ENCODE measurements at regions not wholly inside any gene's neighbourhood (a gene's known extent, or its start where the extent isn't known, plus 50 kb on each side); places are given as distances from the start of the nearest gene placed in this dataset.

GRCh38 chr2:146665800-146666199 is 1179.0 kb upstream of the ACVR2A start:
- H3K9me3 Mint-ChIP-seq, result no peaks in the 10 kb centered on the region
- H3K4me3 Mint-ChIP-seq, result no peak overlapping the region
- no peaks in the 10 kb centered on the region for H3K4me1 Mint-ChIP-seq (ENCODE audit: low read depth)
- H3K27me3 Mint-ChIP-seq (ENCODE audit: low read depth), result no peaks in the 10 kb centered on the region
- H3K36me3 Mint-ChIP-seq (ENCODE audit: low read depth), result no peaks in the 10 kb centered on the region
- no peak overlapping the region for H3K27ac Mint-ChIP-seq

- no peaks in the 10 kb centered on the region for H3K27me3 Mint-ChIP-seq (ENCODE audit: low read depth)
- H3K27ac Mint-ChIP-seq, result no peak overlapping the region
- H3K4me1 Mint-ChIP-seq (ENCODE audit: low read depth), result no peaks in the 10 kb centered on the region
- H3K4me3 Mint-ChIP-seq, result no peak overlapping the region
- H3K36me3 Mint-ChIP-seq (ENCODE audit: low read depth), result no peaks in the 10 kb centered on the region
- H3K9me3 Mint-ChIP-seq, result no peaks in the 10 kb centered on the region
These were observed 1183.2 kb upstream of the ACVR2A start for GRCh38 chr2:146661473-146662096.

- H3K27ac Mint-ChIP-seq, result no peak overlapping the region
- no peaks in the 10 kb centered on the region for H3K4me1 Mint-ChIP-seq (ENCODE audit: low read depth)
- H3K27me3 Mint-ChIP-seq (ENCODE audit: low read depth), result no peaks in the 10 kb centered on the region
- H3K36me3 Mint-ChIP-seq (ENCODE audit: low read depth), result no peaks in the 10 kb centered on the region
- H3K9me3 Mint-ChIP-seq, result no peaks in the 10 kb centered on the region
- H3K4me3 Mint-ChIP-seq, result no peak overlapping the region
These were observed 1184.9 kb upstream of the ACVR2A start for GRCh38 chr2:146659976-146660375.

- Mint-ChIP-seq H3K36me3 (ENCODE audit: low read depth) (no peaks in the 10 kb centered on the region), H3K27ac (no peak overlapping the region), H3K4me1 (ENCODE audit: low read depth) (no peaks in the 10 kb centered on the region), H3K4me3 (no peak overlapping the region), H3K9me3 (no peaks in the 10 kb centered on the region), H3K27me3 (ENCODE audit: low read depth) (no peaks in the 10 kb centered on the region)
These were observed 1192.5 kb upstream of the ACVR2A start for GRCh38 chr2:146652311-146652710.

- Mint-ChIP-seq H3K4me1 (ENCODE audit: low read depth) (no peaks in the 10 kb centered on the region), H3K27ac (no peak overlapping the region), H3K27me3 (ENCODE audit: low read depth) (no peaks in the 10 kb centered on the region), H3K36me3 (ENCODE audit: low read depth) (no peaks in the 10 kb centered on the region), H3K4me3 (no peak overlapping the region), H3K9me3 (no peaks in the 10 kb centered on the region)
These were observed 1193.5 kb upstream of the ACVR2A start for GRCh38 chr2:146651361-146651760.

- H3K27ac Mint-ChIP-seq, result no peak overlapping the region
- no peaks in the 10 kb centered on the region for H3K4me1 Mint-ChIP-seq (ENCODE audit: low read depth)
- H3K27me3 Mint-ChIP-seq (ENCODE audit: low read depth), result no peaks in the 10 kb centered on the region
- H3K9me3 Mint-ChIP-seq, result peaks cover 3% of the 10 kb centered on the region
- no peaks in the 10 kb centered on the region for H3K36me3 Mint-ChIP-seq (ENCODE audit: low read depth)
- H3K4me3 Mint-ChIP-seq, result no peak overlapping the region
These were observed 1202.8 kb upstream of the ACVR2A start for GRCh38 chr2:146642066-146642465.

GRCh38 chr2:146634230-146635097 is 1210.4 kb upstream of the ACVR2A start:
- Mint-ChIP-seq H3K4me1 (ENCODE audit: low read depth) (no peaks in the 10 kb centered on the region), H3K27me3 (ENCODE audit: low read depth) (no peaks in the 10 kb centered on the region), H3K4me3 (no peak overlapping the region), H3K36me3 (ENCODE audit: low read depth) (no peaks in the 10 kb centered on the region), H3K27ac (no peak overlapping the region), H3K9me3 (no peaks in the 10 kb centered on the region)

GRCh38 chr2:146633159-146633558 is 1211.7 kb upstream of the ACVR2A start:
- no peaks in the 10 kb centered on the region for H3K36me3 Mint-ChIP-seq (ENCODE audit: low read depth)
- no peaks in the 10 kb centered on the region for H3K4me1 Mint-ChIP-seq (ENCODE audit: low read depth)
- H3K4me3 Mint-ChIP-seq, result no peak overlapping the region
- H3K27ac Mint-ChIP-seq, result no peak overlapping the region
- H3K9me3 Mint-ChIP-seq, result no peaks in the 10 kb centered on the region
- no peaks in the 10 kb centered on the region for H3K27me3 Mint-ChIP-seq (ENCODE audit: low read depth)

GRCh38 chr2:146632707-146633106 is 1212.1 kb upstream of the ACVR2A start:
- Mint-ChIP-seq H3K27me3 (ENCODE audit: low read depth) (no peaks in the 10 kb centered on the region), H3K36me3 (ENCODE audit: low read depth) (no peaks in the 10 kb centered on the region), H3K4me1 (ENCODE audit: low read depth) (no peaks in the 10 kb centered on the region), H3K9me3 (no peaks in the 10 kb centered on the region), H3K4me3 (no peak overlapping the region), H3K27ac (no peak overlapping the region)

GRCh38 chr2:146624430-146625160 is 1220.2 kb upstream of the ACVR2A start:
- no peaks in the 10 kb centered on the region for H3K27me3 Mint-ChIP-seq (ENCODE audit: low read depth)
- no peaks in the 10 kb centered on the region for H3K4me1 Mint-ChIP-seq (ENCODE audit: low read depth)
- H3K36me3 Mint-ChIP-seq (ENCODE audit: low read depth), result no peaks in the 10 kb centered on the region
- H3K27ac Mint-ChIP-seq, result no peak overlapping the region
- no peak overlapping the region for H3K4me3 Mint-ChIP-seq
- no peaks in the 10 kb centered on the region for H3K9me3 Mint-ChIP-seq

- no peaks in the 10 kb centered on the region for H3K27me3 Mint-ChIP-seq (ENCODE audit: low read depth)
- H3K36me3 Mint-ChIP-seq (ENCODE audit: low read depth), result no peaks in the 10 kb centered on the region
- no peaks in the 10 kb centered on the region for H3K9me3 Mint-ChIP-seq
- no peaks in the 10 kb centered on the region for H3K4me1 Mint-ChIP-seq (ENCODE audit: low read depth)
- H3K4me3 Mint-ChIP-seq, result no peak overlapping the region
- no peak overlapping the region for H3K27ac Mint-ChIP-seq
These were observed 1221.1 kb upstream of the ACVR2A start for GRCh38 chr2:146623771-146624170.

- H3K9me3 Mint-ChIP-seq, result peaks cover under 1% of the 10 kb centered on the region
- no peak overlapping the region for H3K4me3 Mint-ChIP-seq
These were observed 1223.2 kb upstream of the ACVR2A start for GRCh38 chr2:146621656-146622055.

GRCh38 chr2:146615778-146616177 is 1229.1 kb upstream of the ACVR2A start:
- Mint-ChIP-seq H3K27ac (no peak overlapping the region), H3K4me1 (ENCODE audit: low read depth) (no peaks in the 10 kb centered on the region), H3K9me3 (peaks cover 8% of the 10 kb centered on the region), H3K4me3 (no peak overlapping the region), H3K27me3 (ENCODE audit: low read depth) (no peaks in the 10 kb centered on the region), H3K36me3 (ENCODE audit: low read depth) (no peaks in the 10 kb centered on the region)

More at GRCh38 chr2:146621656-146622055, 1223.2 kb upstream of the ACVR2A start:
- no peaks in the 10 kb centered on the region for H3K27me3 Mint-ChIP-seq (ENCODE audit: low read depth)
- no peak overlapping the region for H3K27ac Mint-ChIP-seq
- no peaks in the 10 kb centered on the region for H3K4me1 Mint-ChIP-seq (ENCODE audit: low read depth)
- H3K36me3 Mint-ChIP-seq (ENCODE audit: low read depth), result no peaks in the 10 kb centered on the region

GRCh38 chr2:146608490-146608889 is 1236.3 kb upstream of the ACVR2A start:
- Mint-ChIP-seq H3K27me3 (ENCODE audit: low read depth) (no peaks in the 10 kb centered on the region), H3K4me1 (ENCODE audit: low read depth) (no peaks in the 10 kb centered on the region), H3K9me3 (no peaks in the 10 kb centered on the region), H3K27ac (no peak overlapping the region), H3K4me3 (no peak overlapping the region), H3K36me3 (ENCODE audit: low read depth) (no peaks in the 10 kb centered on the region)

GRCh38 chr2:146604521-146604920 is 1240.3 kb upstream of the ACVR2A start:
- H3K4me3 Mint-ChIP-seq, result no peak overlapping the region
- H3K9me3 Mint-ChIP-seq, result no peaks in the 10 kb centered on the region
- no peak overlapping the region for H3K27ac Mint-ChIP-seq
- H3K4me1 Mint-ChIP-seq (ENCODE audit: low read depth), result no peaks in the 10 kb centered on the region
- H3K27me3 Mint-ChIP-seq (ENCODE audit: low read depth), result no peaks in the 10 kb centered on the region
- no peaks in the 10 kb centered on the region for H3K36me3 Mint-ChIP-seq (ENCODE audit: low read depth)

All from T-helper 1 cell treated with Interleukin-12 subunit alpha and Interleukin-12 subunit beta and Interleukin-4 antibody, amounts not matched to agents 30 μg/mL and 1 μg/mL, for 36 hours (primary cell).